B cell (primary cell): ENCODE measurements at regions not wholly inside any gene's neighbourhood (a gene's known extent, or its start where the extent isn't known, plus 50 kb on each side); places are given as distances from the start of the nearest gene placed in this dataset.

Experiments
- ATAC-seq: fragments of 200-7000 bp; cut with Tn5 transposase; one replicate; pipeline ENCODE4 v1.10.0; 2021; ENCODE audit warnings: low read depth, mild to moderate bottlenecking, moderate number of reproducible peaks, moderate library complexity
- CTCF ChIA-PET: fragments of 350-600 bp; sonication (Branson Sonifier 250); formaldehyde crosslinking; loops from one replicate; lab custom pipeline; 2021; ENCODE audit warnings: antibody characterized with exemption, inconsistent platforms; lab: Charles Lee
- POLR2A ChIA-PET: fragments of 350-600 bp; sonication (Branson Sonifier 250); formaldehyde crosslinking; loops from one replicate; lab custom pipeline; 2021; ENCODE audit warnings: antibody characterized with exemption; lab: Charles Lee
- DNase-seq: peaks from one replicate; pipeline ENCODE4 v3.0.0; 2013
- H2AFZ ChIP-seq: 2 replicates; pipeline ENCODE4 v1.6.1; 2012; ENCODE audit warnings: mild to moderate bottlenecking, low read depth, low read length; ENCODE audit not compliant: insufficient read depth, poor library complexity, severe bottlenecking
- H3K27ac ChIP-seq, 2 donors: 1 replicate in 1 of 2; 2 replicates in 1 of 2; pipeline ENCODE4 v1.5.1; 2012 to 2013; ENCODE audit warnings: low read length in 2 of 2, mild to moderate bottlenecking in 2 of 2, moderate library complexity in 1 of 2
- H3K27me3 ChIP-seq, 4 experiments: fragments of 200-600 bp in 1 of 4; sonication (generic) in 1 of 4; replicated peaks in 1 of 4; 1 replicate in 2 of 4; 2 replicates in 2 of 4; pipeline versions ENCODE4 v1.6.1 to v1.7.0; 2013 to 2016; ENCODE audit warnings: low read length in 3 of 4, mild to moderate bottlenecking in 2 of 4, mixed read lengths in 1 of 4, moderate library complexity in 1 of 4; ENCODE audit not compliant: insufficient read depth in 4 of 4, control insufficient read depth in 3 of 4; ENCODE audit errors: control extremely low read depth in 1 of 4
- H3K36me3 ChIP-seq, 2 experiments: replicated peaks in 1 of 2; 1 replicate in 1 of 2; 2 replicates in 1 of 2; pipeline versions ENCODE4 v1.6.1 to v1.7.1; 2013; ENCODE audit warnings: low read length in 1 of 2; ENCODE audit not compliant: insufficient read depth in 2 of 2, control insufficient read depth in 1 of 2; ENCODE audit errors: control extremely low read depth in 1 of 2, extremely low read depth in 1 of 2
- H3K4me1 ChIP-seq, 2 donors: fragments of 200-600 bp in 1 of 2; sonication (generic) in 1 of 2; 1 replicate in 1 of 2; 2 replicates in 1 of 2; pipeline versions ENCODE4 v1.5.1 to v1.6.1; 2013 to 2017; ENCODE audit warnings: low read length in 2 of 2; ENCODE audit not compliant: control insufficient read depth in 2 of 2, insufficient read depth in 2 of 2
- H3K4me2 ChIP-seq: replicated peaks from 2 replicates; pipeline ENCODE3; 2012; ENCODE audit warnings: mild to moderate bottlenecking, low read depth, low read length; ENCODE audit not compliant: poor library complexity, severe bottlenecking
- H3K4me3 ChIP-seq, 5 experiments: fragments of 200-600 bp in 1 of 5; sonication (generic) in 1 of 5; 1 replicate in 3 of 5; 2 replicates in 2 of 5; pipeline versions ENCODE4 v1.5.1 to v1.7.0; 2011 to 2016; ENCODE audit warnings: low read length in 4 of 5, mild to moderate bottlenecking in 4 of 5, low read depth in 2 of 5, control low read depth in 1 of 5, moderate library complexity in 1 of 5; ENCODE audit not compliant: insufficient read depth in 1 of 5; ENCODE audit errors: control extremely low read depth in 1 of 5, extremely low read depth in 1 of 5
- H3K79me2 ChIP-seq: fragments of 200-600 bp; sonication (generic); one replicate; pipeline ENCODE4 v1.6.0; 2016; ENCODE audit warnings: low read length; ENCODE audit not compliant: control insufficient read depth, insufficient read depth
- H3K9ac ChIP-seq: fragments of 200-600 bp; sonication (generic); 2 replicates; pipeline ENCODE4 v1.6.1; 2017; ENCODE audit warnings: mild to moderate bottlenecking, low read length, moderate library complexity
- H3K9me3 ChIP-seq, 3 donors: one replicate each; pipeline versions ENCODE4 v1.6.1 to v1.7.1; 2013; ENCODE audit warnings: low read length in 2 of 3; ENCODE audit not compliant: control insufficient read depth in 2 of 3, insufficient read depth in 1 of 3; ENCODE audit errors: control extremely low read depth in 1 of 3
- H4K20me1 ChIP-seq: 2 replicates; pipeline ENCODE4 v1.6.0; 2012; ENCODE audit warnings: mild to moderate bottlenecking, low read length; ENCODE audit not compliant: insufficient read depth, control insufficient read depth, poor library complexity, severe bottlenecking
- H3K27ac Mint-ChIP-seq: one replicate; pipeline ENCODE4 v1.8.0; 2021; ENCODE audit warnings: mixed read lengths
- H3K27me3 Mint-ChIP-seq: one replicate; pipeline ENCODE4 v1.8.0; 2021; ENCODE audit warnings: mixed read lengths
- H3K4me1 Mint-ChIP-seq: one replicate; pipeline ENCODE4 v1.8.0; 2021; ENCODE audit warnings: mixed read lengths
- H3K4me3 Mint-ChIP-seq: one replicate; pipeline ENCODE4 v1.8.0; 2021; ENCODE audit warnings: mixed read lengths
- H3K9me3 Mint-ChIP-seq: one replicate; pipeline ENCODE4 v1.8.0; 2022; ENCODE audit warnings: mixed read lengths; ENCODE audit not compliant: insufficient read depth
- EZH2 ChIP-seq: IDR thresholded peaks from 2 replicates; pipeline ENCODE4 v1.6.1; 2012; ENCODE audit warnings: borderline replicate concordance, low read depth, mild to moderate bottlenecking, moderate library complexity, low read length; ENCODE audit not compliant: insufficient read depth, poor library complexity, severe bottlenecking
- WGBS: methylation state at CpG from one replicate; pipeline ENCODE4 v1.1.5; 2013; ENCODE audit warnings: missing lambda C conversion rate; ENCODE audit not compliant: insufficient coverage; 5-methylcytosine and 5-hydroxymethylcytosine counted together
- intact Hi-C: fragments of 100-400 bp; cut with micrococcal nuclease; formaldehyde crosslinking; loops from one replicate; pipeline ENCODE4 v1.10.0; 2022
- TF ChIP-seq, protein P1 (sequence below): fragments of 200-600 bp; IDR thresholded peaks from one replicate; pipeline ENCODE4 v1.8.0; 2022; ENCODE audit warnings: antibody characterized with exemption, mild to moderate bottlenecking

- H3K9me3 Mint-ChIP-seq, result no peaks in the 10 kb centered on the region
- DNase-seq (no peak), ATAC-seq (no peak)
- Histone ChIP-seq H3K79me2 (no peaks in the 10 kb centered on the region), H3K4me2 (no peak overlapping the region), H3K9me3 (no peaks in the 10 kb centered on the region), H3K9ac (no peak overlapping the region), H3K27ac (no peak overlapping the region), H4K20me1 (no peaks in the 10 kb centered on the region), H3K4me3 (no peak overlapping the region), H3K4me1 (peaks cover 3 to 11% of the 10 kb centered on the region in 2 donors), H3K36me3 (no peaks in the 10 kb centered on the region), H3K27me3 (peaks cover 0 to 11% (median 0%) of the 10 kb centered on the region in 4 experiments), H2AFZ (no peak overlapping the region)
- intact Hi-C loops, result no loop called here
- ChIA-PET CTCF (no interaction called here), POLR2A (no interaction called here)
- H3K27ac Mint-ChIP-seq, result no peak overlapping the region
- H3K4me1 Mint-ChIP-seq, result peaks cover 9% of the 10 kb centered on the region
- 94% methylated on average over 7 of the region's 7 CpGs for WGBS
- peaks cover 40% of the 10 kb centered on the region for H3K27me3 Mint-ChIP-seq
- no peak overlapping the region for H3K4me3 Mint-ChIP-seq
- TF ChIP-seq, protein P1, sequence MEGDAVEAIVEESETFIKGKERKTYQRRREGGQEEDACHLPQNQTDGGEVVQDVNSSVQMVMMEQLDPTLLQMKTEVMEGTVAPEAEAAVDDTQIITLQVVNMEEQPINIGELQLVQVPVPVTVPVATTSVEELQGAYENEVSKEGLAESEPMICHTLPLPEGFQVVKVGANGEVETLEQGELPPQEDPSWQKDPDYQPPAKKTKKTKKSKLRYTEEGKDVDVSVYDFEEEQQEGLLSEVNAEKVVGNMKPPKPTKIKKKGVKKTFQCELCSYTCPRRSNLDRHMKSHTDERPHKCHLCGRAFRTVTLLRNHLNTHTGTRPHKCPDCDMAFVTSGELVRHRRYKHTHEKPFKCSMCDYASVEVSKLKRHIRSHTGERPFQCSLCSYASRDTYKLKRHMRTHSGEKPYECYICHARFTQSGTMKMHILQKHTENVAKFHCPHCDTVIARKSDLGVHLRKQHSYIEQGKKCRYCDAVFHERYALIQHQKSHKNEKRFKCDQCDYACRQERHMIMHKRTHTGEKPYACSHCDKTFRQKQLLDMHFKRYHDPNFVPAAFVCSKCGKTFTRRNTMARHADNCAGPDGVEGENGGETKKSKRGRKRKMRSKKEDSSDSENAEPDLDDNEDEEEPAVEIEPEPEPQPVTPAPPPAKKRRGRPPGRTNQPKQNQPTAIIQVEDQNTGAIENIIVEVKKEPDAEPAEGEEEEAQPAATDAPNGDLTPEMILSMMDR, result no peak
- no peak for TF ChIP-seq EZH2
Observed at GRCh38 chr11:123356539-123356938, 73.5 kb upstream of the GRAMD1B start.

DNA sequence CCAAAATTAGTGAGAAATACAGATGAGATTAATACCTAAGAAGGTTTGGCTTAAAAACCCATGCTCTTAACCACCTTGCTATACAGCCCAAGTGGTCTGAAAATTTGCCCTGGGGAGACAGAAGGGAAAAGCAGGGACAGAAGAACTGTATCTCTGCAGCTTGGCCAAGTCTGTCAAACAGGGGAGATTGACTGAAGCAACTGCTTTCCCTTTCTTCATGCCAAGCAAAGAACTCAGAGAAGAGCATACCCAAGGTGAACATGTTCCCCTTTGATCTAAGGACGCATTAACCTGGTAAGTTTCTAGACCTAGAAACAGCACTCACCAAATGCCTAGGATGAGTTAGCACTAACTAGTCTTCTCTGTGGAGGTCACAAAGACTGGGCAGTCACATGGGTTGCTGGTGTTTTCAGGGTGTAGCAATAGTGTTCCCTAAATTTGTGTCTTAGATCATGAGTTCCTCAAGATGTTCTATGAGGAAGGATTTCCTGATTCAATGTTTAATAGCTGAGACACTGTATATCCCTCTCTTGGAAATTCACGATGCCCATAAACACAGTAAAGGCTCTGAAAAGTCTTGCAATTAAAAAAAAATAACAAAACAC lies 75.6 kb upstream of the GRAMD1B start:
- Mint-ChIP-seq H3K27me3 (peaks cover 30% of the 10 kb centered on the region), H3K9me3 (no peaks in the 10 kb centered on the region), H3K4me1 (peaks cover 9% of the 10 kb centered on the region), H3K4me3 (no peak overlapping the region), H3K27ac (no peak overlapping the region)
- H3K27ac ChIP-seq, result no peak overlapping the region
- no peak for DNase-seq
- peaks cover 3 to 11% of the 10 kb centered on the region in 2 donors for H3K4me1 ChIP-seq
- ChIA-PET POLR2A (no interaction called here), CTCF (no interaction called here)
- no peaks in the 10 kb centered on the region for H3K79me2 ChIP-seq
- H3K9ac ChIP-seq, result no peak overlapping the region
- no peaks in the 10 kb centered on the region for H3K9me3 ChIP-seq
- H3K4me2 ChIP-seq, result no peak overlapping the region
- ATAC-seq, result no peak
- no peak overlapping the region for H3K4me3 ChIP-seq
- intact Hi-C loops, result no loop called here
- H2AFZ ChIP-seq, result no peak overlapping the region
- WGBS, result 100% methylated on average over 1 of the region's 2 CpGs
- TF ChIP-seq, protein P1, result no peak
- TF ChIP-seq EZH2, result no peak
- H4K20me1 ChIP-seq, result no peaks in the 10 kb centered on the region
- no peaks in the 10 kb centered on the region for H3K36me3 ChIP-seq
- peaks cover 0 to 11% (median 0%) of the 10 kb centered on the region in 4 experiments for H3K27me3 ChIP-seq
